GM12878 (cell line): ENCODE measurements at regions not wholly inside any gene's neighbourhood (a gene's known extent, or its start where the extent isn't known, plus 50 kb on each side); places are given as distances from the start of the nearest gene placed in this dataset.

Source experiments
- ATAC-seq: fragments of 200-7000 bp; cut with Tn5 transposase; 3 replicates; pipeline ENCODE4 v1.9.1; 2020; ENCODE audit warnings: mild to moderate bottlenecking, moderate library complexity
- BruUV-seq: library from RNA; stranded (reverse); fragments of 400-500 nt; replicated peaks from 2 replicates; lab custom pipeline; 2021; lab: Mats Ljungman, UMichigan
- CTCF ChIA-PET: fragments of 300-600 bp; sonication (Branson Sonifier 250); formaldehyde crosslinking; extraction: SDS; loops from one replicate; lab custom pipeline; 2021; ENCODE audit warnings: inconsistent platforms; lab: Yijun Ruan, JAX
- POLR2A ChIA-PET: fragments of 350-600 bp; formaldehyde crosslinking; extraction: SDS; loops from one replicate; lab custom pipeline; 2021; ENCODE audit warnings: inconsistent platforms; lab: Charles Lee
- RAD21 ChIA-PET: fragments of 300-600 bp; sonication (Branson Sonifier 250); formaldehyde crosslinking; loops from one replicate; lab custom pipeline; 2023; ENCODE audit warnings: antibody characterized with exemption; ENCODE audit not compliant: unreplicated experiment; lab: Charles Lee
- SMC1A ChIA-PET: fragments of 300-600 bp; sonication (Branson Sonifier 250); formaldehyde crosslinking; loops from one replicate; lab custom pipeline; 2023; ENCODE audit not compliant: unreplicated experiment, uncharacterized antibody; lab: Charles Lee
- DNase-seq: peaks from one replicate; pipeline ENCODE4 v3.0.0-alpha.2; 2011; ENCODE audit warnings: low read depth, low spot score
- FAIRE-seq: peaks from 3 replicates; lab custom pipeline; 2011; peaks lifted over from hg19 to GRCh38; lab: Jason Lieb, UNC
- H2AFZ ChIP-seq: 2 replicates; pipeline ENCODE4 v1.6.0; 2011; ENCODE audit warnings: low read depth, low read length, control low read depth; ENCODE audit not compliant: control insufficient read depth
- H3K27ac ChIP-seq: 2 replicates; pipeline ENCODE4 v1.5.1; 2011; ENCODE audit warnings: control low read depth; ENCODE audit not compliant: control insufficient read depth, insufficient read depth
- H3K27me3 ChIP-seq, 2 experiments: replicated peaks in 1 of 2; 2 replicates each; pipeline versions ENCODE4 v1.6.0 to v1.6.1; 2011; ENCODE audit warnings: low read length in 1 of 2; ENCODE audit not compliant: control insufficient read depth in 2 of 2, insufficient read depth in 2 of 2
- H3K36me3 ChIP-seq, 2 experiments: 2 replicates each; pipeline ENCODE4 v1.5.1; 2011; ENCODE audit warnings: low read length in 1 of 2; ENCODE audit not compliant: control insufficient read depth in 2 of 2, insufficient read depth in 2 of 2
- H3K4me1 ChIP-seq: 2 replicates; pipeline ENCODE4 v1.6.1; 2011; ENCODE audit warnings: mild to moderate bottlenecking, low read length, moderate library complexity, mixed read lengths; ENCODE audit not compliant: control insufficient read depth, insufficient read depth
- H3K4me2 ChIP-seq: 2 replicates; pipeline ENCODE4 v1.6.0; 2011; ENCODE audit warnings: control low read depth; ENCODE audit not compliant: control insufficient read depth, insufficient read depth
- H3K4me3 ChIP-seq: fragments of 200-600 bp; sonication (generic); 2 replicates; pipeline ENCODE4 v1.5.1; 2016
- H3K79me2 ChIP-seq: 2 replicates; pipeline ENCODE4 v1.6.0; 2011; ENCODE audit warnings: low read length; ENCODE audit not compliant: control insufficient read depth, insufficient read depth
- H3K9ac ChIP-seq: 2 replicates; pipeline ENCODE4 v1.8.0; 2011; ENCODE audit warnings: low read length, control low read depth, mixed read lengths; ENCODE audit not compliant: control insufficient read depth, insufficient read depth
- H3K9me3 ChIP-seq: replicated peaks from 3 replicates; pipeline ENCODE4 v1.5.1; 2011; ENCODE audit warnings: mild to moderate bottlenecking, low read length; ENCODE audit not compliant: control insufficient read depth, insufficient read depth
- H4K20me1 ChIP-seq: 2 replicates; pipeline ENCODE4 v1.6.0; 2011; ENCODE audit not compliant: control insufficient read depth, insufficient read depth
- HCFC1 ChIP-seq: fragments of 150-350 bp; IDR thresholded peaks from 2 replicates; pipeline ENCODE4 v1.6.1; 2014; ENCODE audit warnings: low read length
- HDAC6 ChIP-seq: fragments of 200-600 bp; sonication (generic); IDR thresholded peaks from one replicate; pipeline ENCODE4 v1.8.0; 2017; ENCODE audit warnings: antibody characterized with exemption; ENCODE audit not compliant: unreplicated experiment
- KDM1A ChIP-seq: fragments of 200-600 bp; sonication (generic); IDR thresholded peaks from 2 replicates; pipeline ENCODE4 v1.6.1; 2016; ENCODE audit warnings: borderline replicate concordance
- NBN ChIP-seq: fragments of 450-650 bp; IDR thresholded peaks from 2 replicates; pipeline ENCODE4 v1.6.1; 2016
- NR2C2 ChIP-seq: IDR thresholded peaks from 2 replicates; pipeline ENCODE4 v1.6.1; 2011; ENCODE audit warnings: borderline replicate concordance, low read depth; ENCODE audit not compliant: control insufficient read depth, insufficient read length
- NR2F1 ChIP-seq: fragments of 450-650 bp; conservative IDR thresholded peaks from 2 replicates; pipeline ENCODE4 v1.6.1; 2017; ENCODE audit warnings: mild to moderate bottlenecking
- RBBP5 ChIP-seq: fragments of 200-600 bp; sonication (generic); conservative IDR thresholded peaks from 2 replicates; pipeline ENCODE4 v1.6.1; 2016
- RFX5 ChIP-seq: IDR thresholded peaks from 2 replicates; pipeline ENCODE4 v1.6.1; 2011; ENCODE audit warnings: low read depth, low read length, improper control_type of control experiment
- ZNF592 ChIP-seq: fragments of 450-650 bp; IDR thresholded peaks from 2 replicates; pipeline ENCODE4 v1.6.1; 2017; ENCODE audit warnings: mild to moderate bottlenecking, moderate library complexity
- WGBS: methylation state at CpG from one replicate; pipeline ENCODE4 v1.1.6; 2016; ENCODE audit warnings: low lambda C conversion rate; ENCODE audit not compliant: insufficient replicate concordance, insufficient coverage; ENCODE audit errors: missing lambda C conversion rate; 5-methylcytosine and 5-hydroxymethylcytosine counted together
- in situ Hi-C: fragments of 300-500 bp; cut with MboI; formaldehyde crosslinking; loops from 9 replicates; pipeline ENCODE4 v1.14.3; 2018; ENCODE audit warnings: mixed read lengths
- intact Hi-C: fragments of 100-400 bp; cut with micrococcal nuclease; formaldehyde crosslinking; loops from one replicate; pipeline ENCODE4 v1.14.2; 2022; ENCODE audit not compliant: unreplicated experiment
- TF ChIP-seq, protein P1 (sequence below): fragments of 450-650 bp; IDR thresholded peaks from 2 replicates; pipeline ENCODE4 v1.6.1; 2017; ENCODE audit warnings: mild to moderate bottlenecking

DNA sequence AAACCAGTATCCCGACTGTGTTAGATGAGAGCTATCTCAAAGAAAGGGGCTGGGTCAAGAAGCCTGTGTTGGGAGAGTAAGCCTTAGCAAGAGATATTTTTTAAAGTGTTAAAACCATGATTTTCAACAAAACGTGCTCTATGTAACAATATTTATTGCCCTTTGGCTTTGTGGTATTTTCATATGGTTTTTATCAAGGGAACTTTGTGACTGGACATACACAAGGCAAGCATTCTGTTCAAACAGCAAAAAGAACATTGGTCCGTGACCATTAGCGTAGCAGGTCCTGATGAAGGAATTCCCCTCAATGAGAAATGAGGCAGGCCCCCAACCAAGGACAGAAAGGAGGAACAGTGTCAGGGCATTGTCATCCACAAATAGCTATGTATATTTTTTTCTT lies 222.6 kb downstream of the MYLK4 start:
- Histone ChIP-seq H3K4me3 (no peak overlapping the region), H3K4me1 (no peaks in the 10 kb centered on the region), H3K27ac (no peak overlapping the region), H3K4me2 (no peak overlapping the region), H4K20me1 (no peaks in the 10 kb centered on the region), H3K9ac (no peak overlapping the region), H3K36me3 (no peaks in the 10 kb centered on the region), H3K79me2 (no peaks in the 10 kb centered on the region), H3K9me3 (no peaks in the 10 kb centered on the region; the same call in 1 of the 3 replicates), H3K27me3 (no peaks in the 10 kb centered on the region), H2AFZ (no peak overlapping the region)
- 22% methylated on average over 4 of the region's 4 CpGs for WGBS
- in situ Hi-C loops = no loop called here
- RAD21 ChIA-PET = no interaction called here
- POLR2A ChIA-PET = no interaction called here
- DNase-seq (no peak), ATAC-seq (no peak), FAIRE-seq (no peak)
- no TSS peak for BruUV-seq
- SMC1A ChIA-PET = interaction anchor here (0.6 to 1.0 kb wide), 2 partner anchors 12 to 25 kb away, joined by 3 read pairs; no protein-coding TSS in a partner anchor
- TF ChIP-seq NR2C2 (no peak), KDM1A (no peak), HDAC6 (no peak), HCFC1 (no peak), RFX5 (no peak), NR2F1 (no peak), ZNF592 (no peak), RBBP5 (no peak), NBN (no peak)
- TF ChIP-seq, protein P1, sequence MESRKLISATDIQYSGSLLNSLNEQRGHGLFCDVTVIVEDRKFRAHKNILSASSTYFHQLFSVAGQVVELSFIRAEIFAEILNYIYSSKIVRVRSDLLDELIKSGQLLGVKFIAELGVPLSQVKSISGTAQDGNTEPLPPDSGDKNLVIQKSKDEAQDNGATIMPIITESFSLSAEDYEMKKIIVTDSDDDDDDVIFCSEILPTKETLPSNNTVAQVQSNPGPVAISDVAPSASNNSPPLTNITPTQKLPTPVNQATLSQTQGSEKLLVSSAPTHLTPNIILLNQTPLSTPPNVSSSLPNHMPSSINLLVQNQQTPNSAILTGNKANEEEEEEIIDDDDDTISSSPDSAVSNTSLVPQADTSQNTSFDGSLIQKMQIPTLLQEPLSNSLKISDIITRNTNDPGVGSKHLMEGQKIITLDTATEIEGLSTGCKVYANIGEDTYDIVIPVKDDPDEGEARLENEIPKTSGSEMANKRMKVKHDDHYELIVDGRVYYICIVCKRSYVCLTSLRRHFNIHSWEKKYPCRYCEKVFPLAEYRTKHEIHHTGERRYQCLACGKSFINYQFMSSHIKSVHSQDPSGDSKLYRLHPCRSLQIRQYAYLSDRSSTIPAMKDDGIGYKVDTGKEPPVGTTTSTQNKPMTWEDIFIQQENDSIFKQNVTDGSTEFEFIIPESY = no peak
- CTCF ChIA-PET = no interaction called here
- intact Hi-C loops = no loop called here
